HG03108 (cell line): ENCODE measurements at regions not wholly inside any gene's neighbourhood (a gene's known extent, or its start where the extent isn't known, plus 50 kb on each side); places are given as distances from the start of the nearest gene placed in this dataset.
"Not testable (repeated sequence)": the region's sequence is repeated elsewhere in the genome, so short reads cannot be mapped to it uniquely, and the experiment has no call there.

Experiments
- ATAC-seq: cut with Tn5 transposase; IDR thresholded peaks from one replicate; pipeline ENCODE4 v1.9.1; 2021; ENCODE audit warnings: moderate library complexity; ENCODE audit not compliant: unreplicated experiment

DNA sequence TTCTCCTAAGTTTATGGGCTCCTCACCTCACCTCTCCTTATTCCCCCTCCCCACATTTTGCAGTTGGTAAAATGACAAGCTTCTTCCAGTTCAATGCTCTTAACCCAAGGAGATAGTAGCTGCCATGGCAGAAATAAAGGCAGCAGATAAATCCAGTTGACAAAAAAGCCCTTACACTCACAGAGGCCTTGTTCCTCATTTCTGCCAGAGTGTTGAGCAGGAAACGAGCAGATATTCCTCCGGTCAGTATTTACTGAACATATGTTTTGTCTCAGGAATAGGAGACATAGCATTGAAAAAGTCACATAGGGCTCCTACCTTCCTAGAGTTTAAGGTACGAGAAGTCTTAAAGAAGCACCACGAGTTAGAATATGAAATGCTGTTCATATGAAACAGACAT, 493.7 kb upstream of the TNP1 start:
- ATAC-seq, result no peak

DNA sequence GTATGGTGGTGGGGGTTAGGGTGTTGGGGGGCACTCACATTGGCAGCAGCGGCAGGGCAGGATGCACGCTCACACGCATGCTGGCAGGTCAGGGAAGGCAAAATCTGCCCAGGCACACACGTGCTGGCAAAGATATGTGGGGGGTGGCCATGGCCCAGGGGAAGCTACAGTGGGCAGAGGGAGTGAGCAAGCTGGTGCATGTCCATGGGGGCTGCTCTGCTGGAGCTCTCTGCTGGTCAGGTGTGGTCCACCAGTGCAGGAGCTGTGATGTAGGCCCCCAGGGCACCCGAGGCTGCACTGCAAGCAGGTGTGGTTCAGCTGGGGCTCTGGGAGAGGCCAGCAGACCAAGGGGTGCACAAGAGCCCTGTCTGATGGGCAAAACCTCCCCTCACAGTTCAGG, 491.5 kb upstream of the TNP1 start:
- ATAC-seq, result no peak

DNA sequence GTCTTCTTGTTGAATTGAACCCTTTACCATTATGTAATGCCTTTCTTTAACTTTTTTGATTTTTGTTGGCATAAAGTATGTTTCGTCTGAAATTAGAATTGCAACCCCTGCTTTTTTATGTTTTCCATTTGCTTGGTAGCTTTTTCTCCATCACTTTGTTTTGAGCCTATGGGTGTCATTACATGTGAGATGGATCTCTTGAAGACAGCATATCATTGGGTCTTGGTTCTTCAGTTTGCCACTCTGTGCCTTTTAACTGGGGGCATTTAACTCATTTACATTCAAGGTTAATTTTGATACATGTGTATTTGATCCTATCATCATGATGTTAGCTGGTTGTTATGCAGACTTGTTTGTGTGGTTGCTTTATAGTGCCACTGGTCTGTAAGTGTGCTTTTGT, 489.4 kb upstream of the TNP1 start:
- no peak for ATAC-seq

DNA sequence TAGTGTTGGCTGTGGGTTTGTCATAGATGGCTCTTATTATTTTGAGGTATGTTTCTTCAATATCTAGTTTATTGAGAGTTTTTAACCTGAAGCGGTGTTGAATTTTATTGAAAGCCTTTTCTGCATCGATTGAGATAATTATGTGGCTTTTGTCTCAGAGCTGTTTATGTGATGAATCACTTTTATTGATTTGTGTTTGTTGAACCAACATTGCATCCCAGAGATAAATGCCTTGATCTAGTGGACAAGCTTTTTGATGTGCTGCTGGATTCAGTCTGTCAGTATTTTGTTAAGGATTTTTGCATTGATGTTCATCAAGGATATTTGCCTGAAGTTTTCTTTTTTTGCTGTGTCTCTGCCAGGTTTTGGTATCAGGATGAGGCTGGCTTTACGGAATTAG, 487.8 kb upstream of the TNP1 start:
- not testable (repeated sequence) for ATAC-seq

DNA sequence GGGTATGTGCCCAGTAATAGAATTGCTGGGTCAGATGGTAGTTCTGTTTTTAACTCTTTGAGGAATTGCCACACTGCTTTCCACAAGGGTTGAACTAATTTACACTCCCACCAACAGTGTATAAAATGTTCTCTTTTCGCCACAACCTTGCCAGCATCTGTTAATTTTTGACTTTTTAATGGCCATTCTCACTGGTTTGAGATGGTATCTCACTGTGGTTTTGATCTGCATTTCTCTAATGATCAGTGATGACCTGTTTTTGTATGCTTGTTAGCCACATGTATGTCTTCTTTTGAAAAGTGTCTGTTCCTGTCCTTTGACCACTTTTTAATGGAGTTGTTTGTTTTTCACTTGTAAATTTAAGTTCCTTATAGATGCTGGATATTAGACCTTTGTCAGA, 486.2 kb upstream of the TNP1 start:
- ATAC-seq, result not testable (repeated sequence)

DNA sequence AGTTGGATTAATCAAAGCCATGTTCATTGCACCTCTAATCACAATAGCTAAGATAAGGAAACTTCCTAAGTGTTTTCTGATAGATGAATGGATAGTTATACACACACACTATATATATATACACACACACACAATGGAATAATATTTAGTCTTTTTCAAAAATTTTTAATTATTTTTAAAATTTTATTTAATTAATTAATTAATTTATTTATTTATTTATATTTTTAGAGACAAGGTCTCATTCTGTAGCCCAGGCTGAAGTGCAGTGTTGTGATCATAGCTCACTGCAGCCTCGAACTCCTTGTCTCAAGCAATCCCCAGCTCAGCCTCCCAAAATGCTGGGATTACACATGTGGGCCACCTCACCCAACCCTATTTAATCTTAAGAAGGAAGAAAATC, 481.0 kb upstream of the TNP1 start:
- no peak for ATAC-seq

DNA sequence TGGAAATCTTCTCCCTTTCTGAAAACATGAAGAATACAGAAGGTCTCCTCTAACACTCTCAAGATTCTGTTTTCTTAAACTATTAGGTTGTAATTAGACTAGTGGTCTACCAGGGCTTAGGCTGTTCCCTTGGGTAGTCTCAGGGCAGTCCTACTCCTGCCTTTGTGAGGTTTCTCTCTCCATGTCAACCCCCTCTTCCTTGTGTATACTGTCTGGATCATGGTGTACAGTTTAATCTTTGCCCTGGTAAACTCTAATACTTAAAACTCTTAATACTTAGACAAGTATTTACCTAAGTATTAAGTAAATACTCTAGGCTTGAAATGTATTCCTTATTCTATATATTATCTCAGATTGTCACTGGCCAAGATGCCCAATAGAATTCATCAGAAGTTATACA, 480.3 kb upstream of the TNP1 start:
- no peak for ATAC-seq

DNA sequence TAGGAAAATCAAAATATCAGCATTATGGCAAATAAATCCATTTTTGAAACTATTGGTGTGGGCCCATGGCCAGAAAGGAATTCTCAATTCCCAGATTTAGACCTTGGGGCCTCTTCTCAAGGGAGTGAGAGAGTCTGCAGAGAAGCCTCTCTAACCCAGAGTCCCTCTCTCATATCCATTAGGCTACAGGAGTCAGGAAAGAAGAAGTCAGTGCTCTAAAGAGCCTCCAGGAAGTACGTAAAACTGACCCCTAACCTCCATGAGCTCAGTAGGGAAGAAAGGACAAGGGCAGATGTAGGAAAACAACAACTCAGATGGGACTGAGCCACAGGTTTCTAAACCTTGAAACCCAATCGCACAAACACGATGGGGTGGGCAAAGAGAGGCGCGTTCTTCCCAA, 479.9 kb upstream of the TNP1 start:
- no peak for ATAC-seq

DNA sequence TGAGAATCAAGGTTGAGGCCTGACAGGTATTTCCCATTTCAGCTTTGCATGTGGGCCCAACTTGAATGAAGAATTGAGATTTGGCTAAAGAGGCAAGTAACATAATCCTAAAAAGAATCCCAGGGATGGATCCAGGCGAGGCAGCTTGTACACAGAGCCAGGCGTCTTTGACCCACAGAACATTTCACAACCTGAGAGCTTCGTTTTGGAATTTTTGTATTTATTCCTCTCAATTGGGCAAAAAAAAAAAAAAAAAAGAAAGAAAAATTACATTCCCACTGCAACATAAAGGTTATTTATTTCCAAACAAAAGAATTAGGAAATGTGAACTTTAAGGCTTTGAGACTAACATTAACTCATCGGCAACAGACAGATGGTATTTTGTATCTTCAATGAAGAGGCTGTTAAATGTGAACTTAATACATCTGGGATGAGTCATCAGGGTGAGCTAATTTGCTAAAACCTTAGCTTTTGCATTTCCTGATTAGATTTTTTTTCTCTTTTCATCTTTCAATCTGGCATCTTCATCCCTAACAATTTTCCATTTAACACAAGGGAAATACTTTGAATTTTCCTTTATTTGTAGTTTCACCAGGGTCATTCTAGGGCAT, 478.5 kb upstream of the TNP1 start:
- ATAC-seq, result no peak

DNA sequence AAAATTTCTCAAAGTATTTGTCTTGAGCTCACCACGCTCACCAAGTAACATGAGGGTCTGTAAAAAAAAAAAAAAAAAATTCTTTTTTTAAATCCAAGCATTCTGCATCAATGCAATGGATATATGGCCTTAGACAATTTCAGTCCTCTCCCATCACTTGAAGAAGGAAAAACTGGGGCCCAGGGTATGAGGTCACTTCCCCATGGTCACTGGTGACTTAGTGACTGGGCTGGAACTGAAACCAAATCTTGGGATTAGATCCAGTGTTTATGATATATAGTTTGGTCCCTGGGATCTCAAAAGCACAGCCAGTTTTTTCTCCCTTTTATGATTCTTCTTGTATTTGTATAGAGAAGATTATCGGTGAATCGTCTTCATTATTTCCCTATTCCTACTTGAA, 477.9 kb upstream of the TNP1 start:
- ATAC-seq, result no peak

DNA sequence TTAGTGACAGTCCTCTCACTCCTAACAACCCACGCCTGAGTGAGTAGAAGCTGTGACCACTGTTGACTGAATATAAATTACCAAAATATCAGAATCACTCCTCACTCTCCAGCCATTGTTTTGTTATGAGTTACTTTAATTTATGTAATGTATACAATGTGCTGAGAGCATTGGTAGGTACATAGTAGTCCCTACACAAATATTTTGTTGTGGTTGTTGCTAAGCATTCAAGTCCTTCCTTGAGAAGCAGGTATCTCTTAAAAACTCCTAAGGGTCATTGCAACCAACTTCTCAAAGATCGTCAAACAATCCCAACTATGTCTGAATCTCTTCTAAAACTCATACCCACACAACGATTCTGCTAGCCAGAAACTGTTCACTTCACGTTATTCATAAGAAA, 476.8 kb upstream of the TNP1 start:
- no peak for ATAC-seq

DNA sequence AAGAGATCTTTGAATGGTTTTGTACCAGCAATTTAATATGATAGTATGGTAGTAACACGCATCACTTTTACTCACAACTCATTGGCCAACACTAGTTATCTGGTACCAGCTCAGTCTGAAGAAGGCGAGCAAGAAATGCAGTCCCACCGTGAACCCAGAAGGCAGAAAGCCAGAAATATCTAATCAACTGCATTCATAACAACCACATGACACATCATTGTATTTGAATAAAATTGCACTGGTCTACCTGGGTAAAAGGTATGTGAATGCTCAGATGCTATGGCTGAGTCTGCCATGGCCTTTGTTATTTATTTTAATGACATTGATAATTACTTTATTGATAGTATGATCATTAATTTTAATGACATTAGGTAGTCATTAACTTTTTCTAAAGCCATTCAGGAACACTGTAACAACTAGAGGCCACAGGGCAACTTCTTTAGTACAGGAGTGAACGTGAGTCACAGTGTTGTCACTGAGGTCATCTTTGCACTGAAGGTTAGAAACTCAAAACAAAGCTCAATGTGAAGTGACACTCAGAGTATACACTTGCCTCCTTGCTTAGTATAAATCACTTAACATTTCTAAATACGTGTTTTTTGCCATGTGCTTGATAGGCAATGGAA, 475.6 kb upstream of the TNP1 start:
- ATAC-seq, result no peak

DNA sequence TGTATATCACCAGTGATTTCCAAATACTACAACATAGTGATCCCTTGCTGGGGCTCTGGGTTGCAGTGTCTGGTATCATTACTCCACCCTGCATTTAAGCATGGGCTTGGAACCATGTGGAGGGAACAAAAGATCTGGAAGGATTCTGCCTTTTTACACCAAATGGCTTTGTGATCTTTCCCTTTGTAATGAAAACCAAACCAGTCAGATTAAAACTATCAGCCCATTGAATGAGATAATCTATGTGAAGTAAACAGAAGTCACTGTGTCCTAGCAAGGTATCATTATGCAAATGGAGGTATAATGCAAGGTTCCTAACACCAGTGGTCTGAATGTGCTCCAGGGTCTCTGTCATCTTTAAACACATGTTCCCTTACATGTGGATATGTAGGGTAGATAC, 474.7 kb upstream of the TNP1 start:
- ATAC-seq, result no peak

DNA sequence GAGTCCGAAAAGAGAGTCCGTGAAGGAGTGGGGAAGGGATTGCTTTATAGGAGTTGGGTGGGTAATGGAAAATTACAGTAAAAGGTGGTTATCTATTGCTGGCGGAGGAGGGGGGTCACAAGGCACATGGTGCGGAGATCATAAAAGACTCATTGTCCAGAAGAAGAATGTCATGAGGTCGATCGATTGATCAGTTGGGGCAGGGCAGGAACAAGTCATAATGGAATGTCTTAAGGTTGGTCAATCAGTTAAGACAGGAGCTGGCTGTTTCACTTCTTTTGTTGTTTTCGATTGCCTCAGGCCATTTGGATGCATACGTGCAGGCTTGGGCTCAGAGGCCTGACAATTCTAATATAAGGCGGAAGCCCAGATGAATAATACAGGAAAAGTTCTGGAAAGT, 473.0 kb upstream of the TNP1 start:
- no peak for ATAC-seq

DNA sequence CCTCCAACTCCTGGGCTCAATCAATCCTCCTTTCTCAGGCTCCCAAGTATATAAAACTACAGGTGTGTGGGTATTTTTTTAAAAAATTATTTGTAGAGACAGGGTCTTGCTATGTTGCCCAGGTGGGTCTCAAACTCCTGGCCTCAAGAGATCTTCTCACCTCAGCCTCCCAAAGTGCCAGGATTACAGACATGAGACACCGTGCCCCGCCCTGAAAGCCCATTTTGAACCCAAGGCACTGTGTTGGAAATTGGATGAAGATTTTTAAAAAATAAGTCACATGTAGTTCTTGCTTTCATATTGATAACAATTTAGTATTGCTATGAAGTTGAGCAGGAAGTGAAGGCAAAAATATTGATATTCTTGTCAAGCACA, 472.5 kb upstream of the TNP1 start:
- no peak for ATAC-seq

DNA sequence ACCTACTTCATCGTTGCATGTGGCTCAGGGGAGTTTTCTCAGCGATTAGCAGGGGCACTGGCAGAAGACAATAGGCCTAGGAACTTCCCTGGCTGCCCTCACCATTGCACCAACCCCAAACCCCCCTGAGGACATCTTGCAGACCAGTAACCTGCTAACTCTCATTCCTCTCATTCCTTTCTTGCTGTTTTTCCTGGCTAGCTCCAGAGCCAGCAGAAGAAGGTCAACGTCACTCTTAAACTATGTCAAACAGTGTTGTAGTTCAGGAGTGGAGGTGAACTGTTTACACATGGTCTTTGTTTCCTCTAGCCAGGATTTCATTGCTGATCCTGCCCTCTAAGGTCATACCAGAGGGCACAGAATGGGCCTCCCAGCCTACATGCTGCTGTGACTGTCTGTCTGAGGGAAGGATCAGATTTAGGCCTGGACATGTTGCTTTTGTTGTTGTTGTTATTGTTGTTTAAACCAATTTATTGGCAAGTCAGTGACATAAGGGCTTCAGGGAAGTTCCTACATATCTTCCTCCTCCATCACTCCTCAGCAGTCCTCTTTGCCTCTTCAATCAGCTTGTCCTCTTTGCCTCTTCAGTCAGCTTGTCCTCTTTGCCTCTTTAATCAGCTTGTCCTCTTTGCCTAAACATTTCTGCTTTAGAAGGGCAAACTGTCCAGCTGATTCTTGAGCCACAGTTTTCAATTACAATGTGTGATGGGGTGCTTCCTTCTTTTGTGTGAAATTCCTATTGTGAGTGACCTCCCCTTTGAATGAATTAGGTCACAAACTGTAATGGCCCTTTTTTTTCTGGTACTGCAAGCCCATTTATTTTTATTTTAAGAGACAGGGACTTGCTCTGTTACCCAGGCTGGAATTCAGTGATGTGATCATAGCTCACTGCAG, 471.9 kb upstream of the TNP1 start:
- no peak for ATAC-seq

DNA sequence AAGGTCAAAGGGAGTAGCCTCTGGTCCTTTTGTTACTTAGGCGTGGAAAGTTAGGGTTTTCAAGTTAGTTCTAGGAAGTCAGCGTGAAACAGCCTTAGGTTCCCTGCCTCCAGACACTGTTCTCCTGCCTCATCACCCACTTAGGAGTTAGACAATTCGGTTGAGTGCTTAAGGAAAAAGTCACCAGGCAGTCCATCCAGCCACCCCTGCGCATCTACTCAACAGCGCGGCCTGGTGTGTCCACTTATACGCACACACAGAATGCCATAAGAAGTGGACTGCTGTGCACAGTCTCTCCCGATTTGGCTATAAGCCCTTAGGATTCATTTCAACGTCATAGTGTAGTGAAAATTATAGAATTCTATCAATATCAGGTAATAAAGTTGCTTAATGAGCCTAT, 470.8 kb upstream of the TNP1 start:
- ATAC-seq, result no peak

DNA sequence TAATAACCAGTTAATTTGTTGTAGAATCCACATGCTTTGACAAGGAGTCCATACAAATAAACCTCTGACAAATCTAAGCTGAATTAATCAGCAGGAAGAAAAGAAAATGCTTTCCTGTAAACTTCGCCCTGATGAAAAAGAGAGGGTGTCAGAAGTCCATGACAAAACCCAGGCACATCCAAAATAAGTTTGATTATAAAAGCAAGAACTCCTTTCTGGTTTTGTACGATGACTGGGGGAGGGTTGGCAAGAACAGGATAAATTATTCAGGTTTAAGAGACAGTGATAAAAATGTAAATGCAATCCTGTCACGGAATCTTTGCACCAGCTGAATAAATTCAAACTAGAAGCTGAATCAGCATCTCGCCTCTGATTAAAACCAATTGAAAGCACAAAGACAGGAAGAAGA, 469.2 kb upstream of the TNP1 start:
- no peak for ATAC-seq

DNA sequence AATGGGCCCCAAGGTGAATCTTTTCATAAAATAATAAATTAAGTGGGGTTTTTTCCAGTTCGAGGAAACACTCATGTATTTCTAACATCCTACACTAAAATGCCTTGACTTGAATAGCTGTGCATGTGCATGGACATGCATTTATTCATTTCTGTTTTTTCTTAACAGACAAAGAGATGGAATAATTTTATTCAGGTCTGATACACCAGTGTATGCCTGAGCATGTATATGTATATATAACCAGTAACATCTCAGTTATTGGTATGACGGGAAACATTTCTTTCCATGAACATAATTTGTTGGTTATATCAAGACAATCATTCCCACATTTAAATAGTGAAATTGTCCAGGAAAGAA, 468.7 kb upstream of the TNP1 start:
- ATAC-seq, result no peak

DNA sequence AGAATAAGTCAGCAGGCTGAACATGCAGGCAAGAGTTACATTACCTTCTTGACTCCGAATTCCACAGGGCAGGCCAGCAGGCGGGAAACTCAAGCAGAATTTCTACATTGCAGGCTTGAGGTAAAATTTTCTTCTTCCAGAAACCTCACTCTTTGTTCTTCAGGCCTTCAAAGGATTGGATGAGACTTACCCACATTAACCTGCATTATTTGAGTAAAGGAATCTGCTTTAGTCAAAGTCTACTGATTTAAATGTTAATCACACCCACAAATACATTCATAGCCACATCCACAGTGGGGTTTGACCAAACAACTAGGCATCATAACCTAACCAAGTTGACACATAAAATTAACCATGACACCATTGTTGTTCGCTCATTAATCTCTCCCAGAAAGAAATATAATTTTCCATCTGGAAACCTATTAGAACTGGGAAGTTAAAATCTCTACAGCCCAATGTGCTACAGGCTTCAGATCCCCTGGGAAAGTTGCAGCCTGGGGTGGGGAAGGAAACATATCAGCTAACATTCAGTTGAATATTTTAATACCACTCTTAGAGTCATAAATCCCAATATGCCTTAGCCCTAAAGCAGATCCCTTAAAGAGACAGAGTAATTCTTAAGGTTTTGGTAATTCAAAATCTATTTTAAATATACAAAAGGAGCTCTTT, 468.2 kb upstream of the TNP1 start:
- ATAC-seq, result no peak

DNA sequence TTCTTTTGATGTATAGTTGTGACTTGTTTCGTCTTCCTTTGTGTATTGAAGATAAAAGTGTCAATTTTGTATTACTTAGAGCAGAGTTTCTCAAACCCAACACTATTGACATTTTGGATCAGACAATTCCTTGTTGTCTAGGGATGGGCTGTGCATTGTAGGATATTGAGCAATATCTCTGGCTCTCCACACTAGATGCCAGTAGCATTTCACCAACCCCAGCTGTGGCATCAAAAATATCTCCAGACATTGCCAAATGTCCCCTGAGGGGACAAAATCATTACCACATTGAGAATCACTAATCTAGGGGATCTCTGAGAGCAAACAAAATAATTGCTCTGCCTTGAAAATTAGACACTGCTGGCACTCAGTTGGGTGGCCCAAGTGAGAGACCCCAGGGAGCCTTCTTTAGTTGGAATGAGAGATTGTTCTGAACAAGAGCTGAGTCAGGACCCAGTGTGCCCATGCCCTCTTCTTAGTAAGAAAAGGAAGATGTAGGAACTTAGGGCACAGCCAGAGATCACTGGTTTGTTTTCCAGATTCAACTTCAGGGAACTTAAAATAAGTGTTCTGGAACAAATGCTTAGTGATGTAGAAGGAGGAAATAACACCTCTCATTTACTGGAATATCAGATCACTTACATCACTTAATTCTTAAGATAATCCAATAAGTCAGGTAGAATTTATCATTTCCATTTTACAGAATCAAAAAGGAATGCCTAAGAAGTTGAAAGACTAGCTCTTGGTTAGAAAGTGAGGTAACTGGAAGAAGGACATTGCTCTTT, 466.6 kb upstream of the TNP1 start:
- ATAC-seq, result no peak
